ENCODE measurements at regions not wholly inside any gene's neighbourhood (a gene's known extent, or its start where the extent isn't known, plus 50 kb on each side); places are given as distances from the start of the nearest gene placed in this dataset.

- Histone ChIP-seq H3K27me3 (ENCODE audit: control insufficient read depth in 1 of 2, insufficient read depth in 2 of 2, low read length in 2 of 2) (no peaks in the 10 kb centered on the region), H3K27ac (ENCODE audit: low read length) (no peak overlapping the region), H3K9me3 (ENCODE audit: control insufficient read depth in 2 of 2, low read length in 2 of 2) (peaks cover 0 to 2% of the 10 kb centered on the region in 2 donors), H3K4me1 (ENCODE audit: control insufficient read depth, insufficient read depth, low read length) (no peaks in the 10 kb centered on the region), H3K4me3 (ENCODE audit: low read length in 2 of 2) (no peak overlapping the region), H3K36me3 (ENCODE audit: control insufficient read depth in 2 of 2, insufficient read depth in 2 of 2, low read length in 2 of 2) (no peaks in the 10 kb centered on the region), H3K9ac (ENCODE audit: low read length in 2 of 2) (no peak overlapping the region)
These were observed 208.5 kb upstream of the ZNF536 start for GRCh38 chr19:30163663-30164062.

- H3K9me3 ChIP-seq (ENCODE audit: control insufficient read depth in 2 of 2, low read length in 2 of 2), result no peaks in the 10 kb centered on the region
- H3K4me1 ChIP-seq (ENCODE audit: control insufficient read depth, insufficient read depth, low read length), result no peaks in the 10 kb centered on the region
- no peak overlapping the region for H3K9ac ChIP-seq (ENCODE audit: low read length in 2 of 2)
- H3K4me3 ChIP-seq (ENCODE audit: low read length in 2 of 2), result no peak overlapping the region
- H3K27me3 ChIP-seq (ENCODE audit: control insufficient read depth in 1 of 2, insufficient read depth in 2 of 2, low read length in 2 of 2), result peaks cover 0 to 2% of the 10 kb centered on the region in 2 donors
- no peaks in the 10 kb centered on the region for H3K36me3 ChIP-seq (ENCODE audit: control insufficient read depth in 2 of 2, insufficient read depth in 2 of 2, low read length in 2 of 2)
- H3K27ac ChIP-seq (ENCODE audit: low read length), result no peak overlapping the region
These were observed 206.9 kb upstream of the ZNF536 start for GRCh38 chr19:30165228-30165813.

DNA sequence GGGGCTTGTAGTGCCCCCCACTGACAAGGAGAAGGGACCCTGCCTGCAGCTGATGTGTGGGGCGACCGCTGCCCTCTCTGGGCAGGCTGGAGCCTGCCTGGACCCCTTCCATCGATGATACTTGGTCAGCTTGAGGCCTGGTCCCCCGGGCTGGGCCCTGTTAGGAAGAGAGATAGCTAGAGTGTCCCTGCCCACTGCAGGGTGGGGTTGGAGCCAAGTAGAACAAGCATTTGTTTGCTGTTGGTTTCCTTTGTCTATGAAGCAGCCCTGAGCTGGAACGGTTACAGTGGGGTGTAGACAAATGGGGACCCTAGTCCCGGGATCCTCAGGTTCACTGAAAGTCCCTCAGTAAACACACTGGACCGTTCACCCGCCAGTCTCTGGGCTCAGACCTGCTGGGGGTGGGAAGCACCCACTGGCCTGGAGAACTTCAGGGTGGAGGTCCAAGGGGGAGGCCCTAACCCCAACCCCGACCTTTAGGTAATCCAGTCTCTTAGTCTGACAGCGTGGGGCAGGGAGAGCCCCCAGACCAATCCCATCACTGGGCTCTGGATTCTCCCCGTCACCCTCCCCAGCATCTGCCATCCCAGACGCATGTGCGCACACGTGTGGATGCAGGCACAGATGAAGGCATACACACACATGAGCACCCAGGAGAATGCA is 204.8 kb upstream of the ZNF536 start:
- Histone ChIP-seq H3K4me1 (ENCODE audit: control insufficient read depth, insufficient read depth, low read length) (no peaks in the 10 kb centered on the region), H3K9me3 (ENCODE audit: control insufficient read depth in 2 of 2, low read length in 2 of 2) (peaks cover 0 to 5% of the 10 kb centered on the region in 2 donors), H3K27me3 (ENCODE audit: control insufficient read depth in 1 of 2, insufficient read depth in 2 of 2, low read length in 2 of 2) (peaks cover 0 to 2% of the 10 kb centered on the region in 2 donors), H3K27ac (ENCODE audit: low read length) (no peak overlapping the region), H3K9ac (ENCODE audit: low read length in 2 of 2) (no peak overlapping the region), H3K36me3 (ENCODE audit: control insufficient read depth in 2 of 2, insufficient read depth in 2 of 2, low read length in 2 of 2) (no peaks in the 10 kb centered on the region), H3K4me3 (ENCODE audit: low read length in 2 of 2) (no peak overlapping the region)

- no peak overlapping the region for H3K27ac ChIP-seq (ENCODE audit: low read length)
- H3K4me3 ChIP-seq (ENCODE audit: low read length in 2 of 2), result no peak overlapping the region
- H3K36me3 ChIP-seq (ENCODE audit: control insufficient read depth in 2 of 2, insufficient read depth in 2 of 2, low read length in 2 of 2), result no peaks in the 10 kb centered on the region
- H3K9me3 ChIP-seq (ENCODE audit: control insufficient read depth in 2 of 2, low read length in 2 of 2), result peaks cover 0 to 5% of the 10 kb centered on the region in 2 donors
- H3K4me1 ChIP-seq (ENCODE audit: control insufficient read depth, insufficient read depth, low read length), result no peaks in the 10 kb centered on the region
- no peak overlapping the region for H3K9ac ChIP-seq (ENCODE audit: low read length in 2 of 2)
- peaks cover 0 to 2% of the 10 kb centered on the region in 2 donors for H3K27me3 ChIP-seq (ENCODE audit: control insufficient read depth in 1 of 2, insufficient read depth in 2 of 2, low read length in 2 of 2)
These were observed 204.1 kb upstream of the ZNF536 start for GRCh38 chr19:30167976-30168635.

DNA sequence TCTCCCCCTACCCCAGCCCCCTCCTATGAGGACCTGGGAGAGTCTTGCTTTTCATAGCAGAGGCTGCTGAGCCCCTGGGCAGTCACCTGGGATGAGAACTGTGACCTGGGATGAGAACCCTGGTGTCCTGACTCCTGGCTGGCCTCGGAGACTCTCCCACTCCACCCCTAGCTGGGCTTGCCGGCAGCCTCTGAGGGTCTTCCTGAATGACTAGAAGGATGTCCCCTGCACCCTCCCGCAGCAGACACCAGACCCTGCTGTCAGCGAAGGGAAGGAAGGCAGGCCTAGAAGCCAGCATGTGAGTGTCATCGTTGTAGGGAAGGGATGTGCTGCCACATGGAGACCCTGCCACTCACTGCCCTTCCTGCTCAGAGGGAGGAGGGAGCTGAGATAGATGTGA is 203.4 kb upstream of the ZNF536 start:
- H3K4me3 ChIP-seq (ENCODE audit: low read length in 2 of 2), result no peak overlapping the region
- peaks cover 0 to 2% of the 10 kb centered on the region in 2 donors for H3K27me3 ChIP-seq (ENCODE audit: control insufficient read depth in 1 of 2, insufficient read depth in 2 of 2, low read length in 2 of 2)
- peaks cover 0 to 5% of the 10 kb centered on the region in 2 donors for H3K9me3 ChIP-seq (ENCODE audit: control insufficient read depth in 2 of 2, low read length in 2 of 2)
- no peak overlapping the region for H3K27ac ChIP-seq (ENCODE audit: low read length)
- no peak overlapping the region for H3K9ac ChIP-seq (ENCODE audit: low read length in 2 of 2)
- H3K4me1 ChIP-seq (ENCODE audit: control insufficient read depth, insufficient read depth, low read length), result no peaks in the 10 kb centered on the region
- H3K36me3 ChIP-seq (ENCODE audit: control insufficient read depth in 2 of 2, insufficient read depth in 2 of 2, low read length in 2 of 2), result no peaks in the 10 kb centered on the region

DNA sequence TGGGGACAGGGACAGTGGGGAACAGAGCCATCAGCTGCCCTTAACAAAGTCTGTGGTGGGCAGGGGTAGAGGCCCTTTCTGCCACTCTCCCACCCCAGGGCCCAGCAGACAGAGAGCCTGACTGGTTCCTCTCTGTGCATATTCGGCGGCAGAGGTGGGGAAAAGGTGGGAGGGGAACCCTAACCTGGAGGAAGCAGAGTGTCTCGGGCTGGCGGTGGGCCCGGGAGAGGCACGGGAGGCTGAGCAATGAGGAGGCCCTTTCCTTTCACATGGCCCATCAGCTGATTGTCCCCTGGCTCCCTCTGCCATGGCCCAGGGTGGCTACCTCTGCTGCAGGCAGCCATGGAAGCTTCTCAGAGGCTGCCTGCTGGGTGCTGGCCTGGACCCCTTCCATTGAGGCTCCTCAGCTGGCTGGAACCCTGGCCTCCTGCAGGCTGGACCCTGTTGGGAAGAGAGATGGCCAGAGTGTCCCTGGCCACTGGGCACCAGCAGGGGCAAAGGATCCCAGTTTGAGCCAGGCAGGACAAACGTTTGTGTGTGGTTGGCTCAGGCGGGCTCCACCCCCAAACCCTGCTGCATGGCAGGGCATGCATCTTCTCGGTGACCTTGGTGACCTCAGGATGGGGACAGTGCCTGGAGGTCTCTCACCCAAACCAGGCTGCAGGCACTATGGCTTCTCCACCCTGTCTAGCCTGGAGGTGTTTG is 202.8 kb upstream of the ZNF536 start:
- Histone ChIP-seq H3K4me1 (ENCODE audit: control insufficient read depth, insufficient read depth, low read length) (no peaks in the 10 kb centered on the region), H3K9ac (ENCODE audit: low read length in 2 of 2) (no peak overlapping the region), H3K27me3 (ENCODE audit: control insufficient read depth in 1 of 2, insufficient read depth in 2 of 2, low read length in 2 of 2) (peaks cover 0 to 2% of the 10 kb centered on the region in 2 donors), H3K9me3 (ENCODE audit: control insufficient read depth in 2 of 2, low read length in 2 of 2) (peaks cover 0 to 5% of the 10 kb centered on the region in 2 donors), H3K36me3 (ENCODE audit: control insufficient read depth in 2 of 2, insufficient read depth in 2 of 2, low read length in 2 of 2) (no peaks in the 10 kb centered on the region), H3K27ac (ENCODE audit: low read length) (no peak overlapping the region), H3K4me3 (ENCODE audit: low read length in 2 of 2) (no peak overlapping the region)

GRCh38 chr19:30170081-30170480 is 202.1 kb upstream of the ZNF536 start:
- Histone ChIP-seq H3K36me3 (ENCODE audit: control insufficient read depth in 2 of 2, insufficient read depth in 2 of 2, low read length in 2 of 2) (no peaks in the 10 kb centered on the region), H3K27ac (ENCODE audit: low read length) (no peak overlapping the region), H3K27me3 (ENCODE audit: control insufficient read depth in 1 of 2, insufficient read depth in 2 of 2, low read length in 2 of 2) (peaks cover 0 to 2% of the 10 kb centered on the region in 2 donors), H3K9ac (ENCODE audit: low read length in 2 of 2) (no peak overlapping the region), H3K4me1 (ENCODE audit: control insufficient read depth, insufficient read depth, low read length) (no peaks in the 10 kb centered on the region), H3K4me3 (ENCODE audit: low read length in 2 of 2) (no peak overlapping the region), H3K9me3 (ENCODE audit: control insufficient read depth in 2 of 2, low read length in 2 of 2) (peaks cover 0 to 5% of the 10 kb centered on the region in 2 donors)

- Histone ChIP-seq H3K27ac (ENCODE audit: low read length) (no peak overlapping the region), H3K36me3 (ENCODE audit: control insufficient read depth in 2 of 2, insufficient read depth in 2 of 2, low read length in 2 of 2) (no peaks in the 10 kb centered on the region), H3K9me3 (ENCODE audit: control insufficient read depth in 2 of 2, low read length in 2 of 2) (peaks cover 0 to 5% of the 10 kb centered on the region in 2 donors), H3K9ac (ENCODE audit: low read length in 2 of 2) (no peak overlapping the region), H3K4me1 (ENCODE audit: control insufficient read depth, insufficient read depth, low read length) (no peaks in the 10 kb centered on the region), H3K27me3 (ENCODE audit: control insufficient read depth in 1 of 2, insufficient read depth in 2 of 2, low read length in 2 of 2) (peaks cover 0 to 2% of the 10 kb centered on the region in 2 donors), H3K4me3 (ENCODE audit: low read length in 2 of 2) (no peak overlapping the region)
These were observed 201.6 kb upstream of the ZNF536 start for GRCh38 chr19:30170495-30171137.

DNA sequence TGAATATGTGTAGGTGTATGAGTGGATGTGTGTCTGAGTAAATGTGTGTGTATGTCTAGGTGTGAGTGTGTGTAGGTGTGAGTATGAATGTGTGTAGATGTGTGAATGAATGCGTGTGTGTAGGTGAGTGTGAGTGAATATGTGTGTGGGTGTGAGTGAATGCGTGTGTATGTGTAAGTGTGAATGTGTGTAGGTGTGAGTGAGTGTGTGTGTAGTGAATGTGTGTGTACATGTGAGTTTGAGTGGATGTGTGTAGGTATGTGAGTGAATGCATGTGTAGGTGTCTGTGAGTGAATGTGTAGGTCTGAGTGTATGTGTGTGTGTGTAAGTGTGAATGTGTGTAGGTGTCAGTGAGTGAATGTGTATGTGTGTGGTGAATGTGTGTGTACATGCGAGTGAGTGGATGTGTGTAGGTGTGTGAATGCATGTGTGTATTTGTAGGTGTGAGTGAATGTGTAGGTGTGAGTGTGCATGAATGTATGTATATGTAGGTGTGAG is 201.0 kb upstream of the ZNF536 start:
- H3K36me3 ChIP-seq (ENCODE audit: control insufficient read depth in 2 of 2, insufficient read depth in 2 of 2, low read length in 2 of 2), result no peaks in the 10 kb centered on the region
- peaks cover 0 to 5% of the 10 kb centered on the region in 2 donors for H3K9me3 ChIP-seq (ENCODE audit: control insufficient read depth in 2 of 2, low read length in 2 of 2)
- H3K27me3 ChIP-seq (ENCODE audit: control insufficient read depth in 1 of 2, insufficient read depth in 2 of 2, low read length in 2 of 2), result peaks cover 0 to 2% of the 10 kb centered on the region in 2 donors
- no peaks in the 10 kb centered on the region for H3K4me1 ChIP-seq (ENCODE audit: control insufficient read depth, insufficient read depth, low read length)
- H3K27ac ChIP-seq (ENCODE audit: low read length), result no peak overlapping the region
- H3K4me3 ChIP-seq (ENCODE audit: low read length in 2 of 2), result no peak overlapping the region
- no peak overlapping the region for H3K9ac ChIP-seq (ENCODE audit: low read length in 2 of 2)

Measured in stomach smooth muscle (tissue), 2 donors.